PC-9 (cell line): ENCODE measurements at regions not wholly inside any gene's neighbourhood (a gene's known extent, or its start where the extent isn't known, plus 50 kb on each side); places are given as distances from the start of the nearest gene placed in this dataset.

ENCODE experiments used
- BruUV-seq: library from RNA; stranded (reverse); fragments of 400-500 nt; replicated peaks from 2 replicates; lab custom pipeline; 2021; lab: Mats Ljungman, UMichigan
- CTCF ChIA-PET: fragments of 300-600 bp; sonication (Branson Sonifier 250); formaldehyde crosslinking; loops from one replicate; lab custom pipeline; 2022; ENCODE audit warnings: antibody characterized with exemption; lab: Charles Lee
- POLR2A ChIA-PET: fragments of 300-600 bp; sonication (Branson Sonifier 250); formaldehyde crosslinking; loops from one replicate; lab custom pipeline; 2022; ENCODE audit warnings: antibody characterized with exemption; ENCODE audit not compliant: unreplicated experiment; lab: Charles Lee
- DNase-seq, 2 experiments: peaks; one replicate each; pipeline versions ENCODE4 v3.0.0 to v3.0.0-alpha.2; 2015 to 2022; ENCODE audit warnings: mixed read lengths in 1 of 2
- H2AFZ ChIP-seq: fragments of 200-600 bp; sonication (generic); 2 replicates; pipeline ENCODE4 v1.8.1; 2017; ENCODE audit warnings: antibody characterized with exemption
- H3F3A ChIP-seq: fragments of 200-600 bp; sonication (generic); 2 replicates; pipeline ENCODE4 v1.8.1; 2017; ENCODE audit warnings: antibody characterized with exemption, mild to moderate bottlenecking, low read depth; ENCODE audit not compliant: insufficient read depth
- H3K27ac ChIP-seq: fragments of 200-600 bp; sonication (generic); 2 replicates; pipeline ENCODE4 v1.6.1; 2016; ENCODE audit warnings: mixed run types
- H3K27me3 ChIP-seq: fragments of 200-600 bp; sonication (generic); 2 replicates; pipeline ENCODE4 v1.6.1; 2016; ENCODE audit warnings: low read depth, mixed run types; ENCODE audit not compliant: insufficient read depth
- H3K36me3 ChIP-seq: fragments of 200-600 bp; sonication (generic); 2 replicates; pipeline ENCODE4 v1.6.1; 2016; ENCODE audit warnings: low read depth, mixed run types
- H3K4me1 ChIP-seq: fragments of 200-600 bp; sonication (generic); replicated peaks from 2 replicates; pipeline ENCODE4 v1.6.1; 2016; ENCODE audit warnings: mixed run types; ENCODE audit not compliant: insufficient read depth
- H3K4me2 ChIP-seq: fragments of 200-600 bp; sonication (generic); 2 replicates; pipeline ENCODE4 v1.6.1; 2017; ENCODE audit warnings: mixed run types
- H3K4me3 ChIP-seq: fragments of 200-600 bp; sonication (generic); 2 replicates; pipeline ENCODE4 v1.6.1; 2016; ENCODE audit warnings: mixed run types
- H3K79me2 ChIP-seq: fragments of 200-600 bp; sonication (generic); 2 replicates; pipeline ENCODE4 v1.6.1; 2017; ENCODE audit warnings: low read depth, mixed run types
- H3K9me2 ChIP-seq: fragments of 200-600 bp; sonication (generic); 2 replicates; pipeline ENCODE4 v1.8.1; 2017; ENCODE audit warnings: mild to moderate bottlenecking; ENCODE audit not compliant: insufficient read depth
- H3K9me3 ChIP-seq: fragments of 200-600 bp; sonication (generic); 2 replicates; pipeline ENCODE4 v1.8.1; 2016; ENCODE audit warnings: low read depth; ENCODE audit not compliant: insufficient read depth
- H4K20me1 ChIP-seq: fragments of 200-600 bp; sonication (generic); 2 replicates; pipeline ENCODE4 v1.8.1; 2017; ENCODE audit not compliant: insufficient read depth
- CTCF ChIP-seq: fragments of 200-600 bp; sonication (generic); conservative IDR thresholded peaks from 2 replicates; pipeline ENCODE4 v1.6.1; 2017; ENCODE audit warnings: mixed run types, antibody characterized with exemption, mild to moderate bottlenecking, moderate library complexity
- EZH2 ChIP-seq: fragments of 200-600 bp; sonication (generic); IDR thresholded peaks from 2 replicates; pipeline ENCODE4 v1.8.0; 2017; ENCODE audit warnings: antibody characterized with exemption, low read depth
- intact Hi-C: fragments of 100-400 bp; cut with micrococcal nuclease; formaldehyde crosslinking; loops from one replicate; pipeline ENCODE4 v1.10.0; 2022; ENCODE audit not compliant: unreplicated experiment

- no peak for TF ChIP-seq EZH2
- TF ChIP-seq CTCF, result no peak
- no peak overlapping the region for H3K27ac ChIP-seq
- no TSS peak for BruUV-seq
- POLR2A ChIA-PET, result no interaction called here
- no peaks in the 10 kb centered on the region for H3K36me3 ChIP-seq
- no peaks in the 10 kb centered on the region for H3K4me1 ChIP-seq
- no peaks in the 10 kb centered on the region for H3K9me3 ChIP-seq
- no peaks in the 10 kb centered on the region for H4K20me1 ChIP-seq
- no peak for DNase-seq
- peaks cover 5% of the 10 kb centered on the region; the same call in 1 of the 2 replicates for H3K9me2 ChIP-seq
- no peak overlapping the region for H3K4me3 ChIP-seq
- H3K4me2 ChIP-seq, result no peak overlapping the region
- no peak overlapping the region for H2AFZ ChIP-seq
- no peaks in the 10 kb centered on the region for H3F3A ChIP-seq
- CTCF ChIA-PET, result no interaction called here
- H3K79me2 ChIP-seq, result no peaks in the 10 kb centered on the region
- 0 out of 2 replicates have a peak, but pooled peaks cover 8% of the 10 kb centered on the region for H3K27me3 ChIP-seq
- intact Hi-C loops, result no loop called here
These were observed 218.6 kb downstream of the NR2F2 start for GRCh38 chr15:96549136-96549535.

- Histone ChIP-seq H3F3A (no peaks in the 10 kb centered on the region), H3K79me2 (no peaks in the 10 kb centered on the region), H3K9me3 (no peaks in the 10 kb centered on the region), H3K4me2 (no peak overlapping the region), H3K27ac (no peak overlapping the region), H3K4me3 (no peak overlapping the region), H4K20me1 (no peaks in the 10 kb centered on the region), H3K36me3 (no peaks in the 10 kb centered on the region), H3K4me1 (no peaks in the 10 kb centered on the region), H3K27me3 (0 out of 2 replicates have a peak, but pooled peaks cover 8% of the 10 kb centered on the region), H2AFZ (no peak overlapping the region), H3K9me2 (peaks cover 5% of the 10 kb centered on the region; the same call in 1 of the 2 replicates)
- TF ChIP-seq EZH2 (no peak), CTCF (no peak)
- intact Hi-C loops, result no loop called here
- CTCF ChIA-PET, result no interaction called here
- BruUV-seq, result no TSS peak
- POLR2A ChIA-PET, result no interaction called here
- no peak for DNase-seq
These were observed 220.7 kb downstream of the NR2F2 start for GRCh38 chr15:96551196-96551595.

GRCh38 chr15:96551722-96552121, 221.2 kb downstream of the NR2F2 start:
- H3K36me3 ChIP-seq, result no peaks in the 10 kb centered on the region
- peaks cover 5% of the 10 kb centered on the region; the same call in 1 of the 2 replicates for H3K9me2 ChIP-seq
- no peak overlapping the region for H3K4me2 ChIP-seq
- no peak overlapping the region for H2AFZ ChIP-seq
- ChIA-PET POLR2A (interaction anchor here (0.5 kb wide), 1 partner anchor 713 kb away, joined by 4 read pairs; no protein-coding TSS in a partner anchor), CTCF (no interaction called here)
- H3K79me2 ChIP-seq, result no peaks in the 10 kb centered on the region
- no peak for DNase-seq
- H3K9me3 ChIP-seq, result no peaks in the 10 kb centered on the region
- no TSS peak for BruUV-seq
- no peak for TF ChIP-seq CTCF
- no peak for TF ChIP-seq EZH2
- H4K20me1 ChIP-seq, result no peaks in the 10 kb centered on the region
- no peak overlapping the region for H3K27ac ChIP-seq
- intact Hi-C loops, result no loop called here
- H3K27me3 ChIP-seq, result 0 out of 2 replicates have a peak, but pooled peaks cover 8% of the 10 kb centered on the region
- H3K4me1 ChIP-seq, result no peaks in the 10 kb centered on the region
- H3F3A ChIP-seq, result no peaks in the 10 kb centered on the region
- H3K4me3 ChIP-seq, result no peak overlapping the region
